Gastrocnemius medialis (tissue), 4 donors: ENCODE measurements at regions not wholly inside any gene's neighbourhood (a gene's known extent, or its start where the extent isn't known, plus 50 kb on each side); places are given as distances from the start of the nearest gene placed in this dataset.

Source experiments
- POLR2A ChIP-seq, 2 donors: fragments of 450-650 bp; IDR thresholded peaks; one replicate each; pipeline ENCODE4 v1.6.1; 2017; ENCODE audit warnings: antibody characterized with exemption in 2 of 2, mild to moderate bottlenecking in 2 of 2, moderate library complexity in 2 of 2
- TF ChIP-seq, protein P1 (sequence below), 5 experiments: fragments of 450-650 bp in 3 of 5; fragments of 200-600 bp in 2 of 5; sonication (generic) in 2 of 5; IDR thresholded peaks in 4 of 5; conservative IDR thresholded peaks in 1 of 5; 1 replicate in 4 of 5; 2 replicates in 1 of 5; pipeline ENCODE4 v1.5.1; 2016 to 2019; ENCODE audit warnings: antibody characterized with exemption in 5 of 5, mild to moderate bottlenecking in 3 of 5, moderate library complexity in 3 of 5

DNA sequence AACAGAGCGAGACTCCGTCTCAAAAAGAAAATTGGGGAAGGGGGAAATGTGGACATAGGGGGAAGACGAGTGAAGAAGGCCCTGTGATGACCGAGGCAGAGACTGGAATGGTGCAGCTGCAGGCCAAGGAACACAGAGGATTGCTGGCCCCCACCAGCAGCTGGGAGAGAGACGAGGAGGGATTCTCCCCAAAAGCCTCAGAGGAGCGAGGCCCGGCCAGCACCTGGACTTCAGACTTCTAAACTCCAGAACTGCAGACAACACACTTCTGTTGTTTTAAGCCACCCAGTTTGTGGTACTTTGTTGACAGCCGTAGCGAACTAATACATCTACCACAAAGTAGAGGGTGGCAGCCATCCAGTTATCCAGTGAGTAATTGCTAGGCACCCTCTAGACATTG, 124.6 kb downstream of the ATPSCKMT start:
- TF ChIP-seq, protein P1, sequence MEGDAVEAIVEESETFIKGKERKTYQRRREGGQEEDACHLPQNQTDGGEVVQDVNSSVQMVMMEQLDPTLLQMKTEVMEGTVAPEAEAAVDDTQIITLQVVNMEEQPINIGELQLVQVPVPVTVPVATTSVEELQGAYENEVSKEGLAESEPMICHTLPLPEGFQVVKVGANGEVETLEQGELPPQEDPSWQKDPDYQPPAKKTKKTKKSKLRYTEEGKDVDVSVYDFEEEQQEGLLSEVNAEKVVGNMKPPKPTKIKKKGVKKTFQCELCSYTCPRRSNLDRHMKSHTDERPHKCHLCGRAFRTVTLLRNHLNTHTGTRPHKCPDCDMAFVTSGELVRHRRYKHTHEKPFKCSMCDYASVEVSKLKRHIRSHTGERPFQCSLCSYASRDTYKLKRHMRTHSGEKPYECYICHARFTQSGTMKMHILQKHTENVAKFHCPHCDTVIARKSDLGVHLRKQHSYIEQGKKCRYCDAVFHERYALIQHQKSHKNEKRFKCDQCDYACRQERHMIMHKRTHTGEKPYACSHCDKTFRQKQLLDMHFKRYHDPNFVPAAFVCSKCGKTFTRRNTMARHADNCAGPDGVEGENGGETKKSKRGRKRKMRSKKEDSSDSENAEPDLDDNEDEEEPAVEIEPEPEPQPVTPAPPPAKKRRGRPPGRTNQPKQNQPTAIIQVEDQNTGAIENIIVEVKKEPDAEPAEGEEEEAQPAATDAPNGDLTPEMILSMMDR (IDR thresholded peaks at IDR 0.05 in 4 of 5, conservative IDR thresholded peaks at IDR 0.05 in 1 of 5) = no peak
- TF ChIP-seq POLR2A (IDR thresholded peaks at IDR 0.05) = no peak
